Osteoblast (primary cell): ENCODE measurements at regions not wholly inside any gene's neighbourhood (a gene's known extent, or its start where the extent isn't known, plus 50 kb on each side); places are given as distances from the start of the nearest gene placed in this dataset.

Experiments used
- DNase-seq: peaks from one replicate; pipeline ENCODE4 v3.0.0; 2011; ENCODE audit warnings: low spot score, mixed read lengths; ENCODE audit not compliant: insufficient read length; ENCODE audit errors: missing footprints
- H2AFZ ChIP-seq: 2 replicates; pipeline ENCODE4 v1.6.0; 2011; ENCODE audit warnings: mild to moderate bottlenecking, low read length
- H3K27ac ChIP-seq: 2 replicates; pipeline ENCODE4 v1.5.1; 2011; ENCODE audit warnings: mild to moderate bottlenecking, low read depth, low read length, moderate library complexity
- H3K27me3 ChIP-seq: 2 replicates; pipeline ENCODE4 v1.6.0; 2012; ENCODE audit warnings: mild to moderate bottlenecking, control low read depth, inconsistent platforms, low read length, moderate library complexity; ENCODE audit not compliant: insufficient read depth
- H3K36me3 ChIP-seq: 2 replicates; pipeline ENCODE4 v1.5.1; 2011; ENCODE audit warnings: mild to moderate bottlenecking, low read length, control low read depth, moderate library complexity; ENCODE audit not compliant: insufficient read depth
- H3K4me1 ChIP-seq: 2 replicates; pipeline ENCODE4 v1.5.1; 2011; ENCODE audit warnings: mild to moderate bottlenecking, low read length, control low read depth, moderate library complexity; ENCODE audit not compliant: insufficient read depth
- H3K4me2 ChIP-seq: 2 replicates; pipeline ENCODE4 v1.6.0; 2011; ENCODE audit warnings: mild to moderate bottlenecking, low read length; ENCODE audit not compliant: insufficient read depth
- H3K4me3 ChIP-seq: fragments of 200-600 bp; sonication (generic); 3 replicates; pipeline ENCODE4 v1.5.1; 2012; ENCODE audit warnings: mild to moderate bottlenecking, low read length, inconsistent platforms; ENCODE audit not compliant: insufficient read depth
- H3K79me2 ChIP-seq: 2 replicates; pipeline ENCODE4 v1.6.0; 2012; ENCODE audit warnings: mild to moderate bottlenecking, low read length, control low read depth, inconsistent platforms; ENCODE audit not compliant: insufficient read depth
- H3K9me3 ChIP-seq: 2 replicates; pipeline ENCODE4 v1.5.1; 2011; ENCODE audit warnings: low read depth, low read length, control low read depth
- H4K20me1 ChIP-seq: 2 replicates; pipeline ENCODE4 v1.6.0; 2012; ENCODE audit warnings: mild to moderate bottlenecking, low read length, control low read depth; ENCODE audit not compliant: insufficient read depth
- CTCF ChIP-seq: IDR thresholded peaks from 2 replicates; pipeline ENCODE4 v1.5.1; 2011; ENCODE audit warnings: mild to moderate bottlenecking, low read depth, low read length, moderate library complexity; ENCODE audit errors: extremely low read depth

DNA sequence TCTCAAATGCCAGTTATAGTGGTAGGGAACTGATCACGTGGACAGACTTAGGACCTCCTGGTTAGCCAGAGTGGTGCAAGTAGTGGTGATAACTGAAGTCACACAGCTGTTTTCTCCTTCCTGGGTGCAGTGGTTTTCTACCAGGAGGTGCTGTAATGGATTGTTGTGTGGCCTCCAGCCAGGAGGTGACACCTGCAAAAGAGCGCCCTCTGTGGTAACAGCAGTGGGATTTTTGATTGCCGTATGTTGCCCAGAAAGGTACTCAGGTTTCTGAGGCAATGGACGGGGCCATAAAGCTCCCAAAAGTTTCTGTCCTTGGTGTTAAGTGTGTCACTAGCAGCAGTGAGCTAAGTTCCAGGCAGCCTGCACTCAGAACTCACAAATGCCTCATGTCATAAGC lies 1358.1 kb upstream of the DDX18 start:
- Histone ChIP-seq H2AFZ (no peak overlapping the region), H3K4me2 (no peak overlapping the region), H3K4me3 (no peak overlapping the region), H3K9me3 (peaks cover 5% of the 10 kb centered on the region), H3K27me3 (no peaks in the 10 kb centered on the region), H3K79me2 (no peaks in the 10 kb centered on the region), H3K36me3 (no peaks in the 10 kb centered on the region), H3K4me1 (no peaks in the 10 kb centered on the region), H3K27ac (no peak overlapping the region), H4K20me1 (no peaks in the 10 kb centered on the region)
- no peak for DNase-seq
- no peak for TF ChIP-seq CTCF

DNA sequence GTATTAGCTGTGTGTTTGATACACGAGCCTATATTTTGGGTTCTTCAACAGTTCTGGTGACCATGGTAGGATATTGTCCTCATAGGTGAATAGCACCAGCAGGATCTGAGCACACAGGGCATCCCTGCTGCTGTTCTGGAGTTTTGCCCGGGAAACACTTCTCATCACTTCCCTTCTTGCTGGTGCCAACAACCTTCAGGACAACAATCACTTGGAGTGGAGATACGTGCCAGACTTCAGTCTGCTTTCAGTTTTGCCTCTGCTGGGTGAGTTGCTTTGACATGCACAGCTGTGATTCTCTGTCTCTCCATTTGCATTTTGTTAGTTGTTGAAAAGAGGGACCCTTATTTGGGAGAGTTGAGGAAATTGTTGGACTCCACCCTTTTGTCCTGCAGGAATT lies 1347.2 kb upstream of the DDX18 start:
- Histone ChIP-seq H3K9me3 (no peaks in the 10 kb centered on the region), H3K4me3 (no peak overlapping the region), H3K4me1 (no peaks in the 10 kb centered on the region), H3K36me3 (no peaks in the 10 kb centered on the region), H3K27me3 (no peaks in the 10 kb centered on the region), H3K27ac (no peak overlapping the region), H2AFZ (no peak overlapping the region), H3K79me2 (no peaks in the 10 kb centered on the region), H3K4me2 (no peak overlapping the region), H4K20me1 (no peaks in the 10 kb centered on the region)
- DNase-seq = no peak
- no peak for TF ChIP-seq CTCF

GRCh38 chr2:116477229-116477628 lies 1337.3 kb upstream of the DDX18 start:
- no peaks in the 10 kb centered on the region for H3K9me3 ChIP-seq
- no peaks in the 10 kb centered on the region for H3K79me2 ChIP-seq
- DNase-seq = peak; percentile 10
- H3K27ac ChIP-seq = no peak overlapping the region
- H3K4me2 ChIP-seq = no peak overlapping the region
- H3K4me3 ChIP-seq = no peak overlapping the region
- H3K27me3 ChIP-seq = no peaks in the 10 kb centered on the region
- no peak for TF ChIP-seq CTCF
- no peak overlapping the region for H2AFZ ChIP-seq
- no peaks in the 10 kb centered on the region for H4K20me1 ChIP-seq
- no peaks in the 10 kb centered on the region for H3K4me1 ChIP-seq
- H3K36me3 ChIP-seq = no peaks in the 10 kb centered on the region

DNA sequence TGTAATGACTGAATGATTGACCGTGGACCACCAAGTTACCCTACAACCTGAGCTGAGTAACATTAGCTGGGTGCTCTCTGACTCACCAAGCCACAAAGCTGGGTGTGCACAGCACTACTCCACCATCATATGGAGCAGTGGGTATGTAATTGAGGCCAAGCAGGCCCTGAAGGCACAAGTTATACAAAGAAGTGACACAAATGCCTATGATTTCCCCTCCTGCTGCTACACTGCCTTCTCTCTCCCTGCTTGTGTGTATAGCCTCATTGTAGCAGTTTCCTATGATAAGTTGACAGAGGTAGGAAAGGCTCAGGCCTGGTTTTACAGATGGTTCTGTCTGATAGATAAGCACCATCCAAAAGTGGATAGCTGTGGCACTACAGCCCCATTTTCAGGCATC lies 1327.2 kb upstream of the DDX18 start:
- TF ChIP-seq CTCF = no peak
- Histone ChIP-seq H4K20me1 (no peaks in the 10 kb centered on the region), H3K4me3 (no peak overlapping the region), H3K36me3 (no peaks in the 10 kb centered on the region), H3K79me2 (no peaks in the 10 kb centered on the region), H3K4me2 (no peak overlapping the region), H2AFZ (no peak overlapping the region), H3K27ac (no peak overlapping the region), H3K9me3 (peaks cover 5% of the 10 kb centered on the region), H3K4me1 (no peaks in the 10 kb centered on the region), H3K27me3 (no peaks in the 10 kb centered on the region)
- DNase-seq = no peak
